Loucy (cell line): ENCODE measurements at regions not wholly inside any gene's neighbourhood (a gene's known extent, or its start where the extent isn't known, plus 50 kb on each side); places are given as distances from the start of the nearest gene placed in this dataset.
"Not testable (repeated sequence)": the region's sequence is repeated elsewhere in the genome, so short reads cannot be mapped to it uniquely, and the experiment has no call there.

Experiments used
- H2AFZ ChIP-seq: fragments of 200-600 bp; sonication (generic); 2 replicates; pipeline ENCODE4 v1.6.0; 2016; ENCODE audit warnings: antibody characterized with exemption, mild to moderate bottlenecking, low read length, moderate library complexity
- H3F3A ChIP-seq: fragments of 200-600 bp; 2 replicates; pipeline ENCODE4 v1.6.0; 2016; ENCODE audit warnings: antibody characterized with exemption, low read depth, mild to moderate bottlenecking
- H3K27me3 ChIP-seq: fragments of 200-600 bp; sonication (generic); 2 replicates; pipeline ENCODE4 v1.6.1; 2014; ENCODE audit warnings: low read length, mild to moderate bottlenecking; ENCODE audit not compliant: insufficient read depth, poor library complexity, severe bottlenecking
- H3K36me3 ChIP-seq: fragments of 200-600 bp; sonication (generic); 2 replicates; pipeline ENCODE4 v1.6.1; 2016; ENCODE audit warnings: low read length; ENCODE audit not compliant: insufficient read depth
- H3K4me1 ChIP-seq: fragments of 200-600 bp; sonication (generic); 2 replicates; pipeline ENCODE4 v1.5.1; 2014; ENCODE audit warnings: low read length, mild to moderate bottlenecking; ENCODE audit not compliant: insufficient read depth, poor library complexity, severe bottlenecking
- H3K4me2 ChIP-seq: fragments of 200-600 bp; sonication (generic); 2 replicates; pipeline ENCODE4 v1.6.0; 2014; ENCODE audit warnings: antibody characterized with exemption, low read length, low read depth, mild to moderate bottlenecking; ENCODE audit not compliant: poor library complexity, severe bottlenecking
- H3K4me3 ChIP-seq: fragments of 200-600 bp; sonication (generic); 2 replicates; pipeline ENCODE4 v1.5.1; 2014; ENCODE audit warnings: low read length, mild to moderate bottlenecking, mixed read lengths; ENCODE audit not compliant: poor library complexity, severe bottlenecking
- H3K79me2 ChIP-seq: fragments of 200-600 bp; sonication (generic); 2 replicates; pipeline ENCODE4 v1.6.1; 2014; ENCODE audit warnings: low read length; ENCODE audit not compliant: insufficient read depth
- H3K9ac ChIP-seq: fragments of 200-600 bp; sonication (generic); 2 replicates; pipeline ENCODE4 v1.6.0; 2014; ENCODE audit warnings: mild to moderate bottlenecking, low read depth, low read length, moderate library complexity; ENCODE audit not compliant: poor library complexity, severe bottlenecking
- H3K9me2 ChIP-seq: fragments of 200-600 bp; sonication (generic); replicated peaks from 2 replicates; pipeline ENCODE4 v1.6.1; 2016; ENCODE audit warnings: low read depth, low read length, mixed read lengths
- H3K9me3 ChIP-seq: fragments of 200-600 bp; sonication (generic); 2 replicates; pipeline ENCODE4 v1.6.1; 2014; ENCODE audit warnings: mild to moderate bottlenecking, antibody characterized with exemption, low read length, low read depth; ENCODE audit not compliant: insufficient read depth
- H4K20me1 ChIP-seq: fragments of 200-600 bp; sonication (generic); 2 replicates; pipeline ENCODE4 v1.6.0; 2014; ENCODE audit warnings: antibody characterized with exemption, low read length, mild to moderate bottlenecking; ENCODE audit not compliant: insufficient read depth, poor library complexity, severe bottlenecking
- EZH2phosphoT487 ChIP-seq: fragments of 200-600 bp; IDR thresholded peaks from 2 replicates; pipeline ENCODE4 v1.6.1; 2018; ENCODE audit warnings: antibody characterized with exemption, mild to moderate bottlenecking, moderate library complexity, borderline replicate concordance
- TF ChIP-seq, protein P1 (sequence below): fragments of 200-600 bp; sonication (generic); conservative IDR thresholded peaks from 2 replicates; pipeline ENCODE4 v1.5.1; 2014; ENCODE audit warnings: mild to moderate bottlenecking, antibody characterized with exemption, low read length

DNA sequence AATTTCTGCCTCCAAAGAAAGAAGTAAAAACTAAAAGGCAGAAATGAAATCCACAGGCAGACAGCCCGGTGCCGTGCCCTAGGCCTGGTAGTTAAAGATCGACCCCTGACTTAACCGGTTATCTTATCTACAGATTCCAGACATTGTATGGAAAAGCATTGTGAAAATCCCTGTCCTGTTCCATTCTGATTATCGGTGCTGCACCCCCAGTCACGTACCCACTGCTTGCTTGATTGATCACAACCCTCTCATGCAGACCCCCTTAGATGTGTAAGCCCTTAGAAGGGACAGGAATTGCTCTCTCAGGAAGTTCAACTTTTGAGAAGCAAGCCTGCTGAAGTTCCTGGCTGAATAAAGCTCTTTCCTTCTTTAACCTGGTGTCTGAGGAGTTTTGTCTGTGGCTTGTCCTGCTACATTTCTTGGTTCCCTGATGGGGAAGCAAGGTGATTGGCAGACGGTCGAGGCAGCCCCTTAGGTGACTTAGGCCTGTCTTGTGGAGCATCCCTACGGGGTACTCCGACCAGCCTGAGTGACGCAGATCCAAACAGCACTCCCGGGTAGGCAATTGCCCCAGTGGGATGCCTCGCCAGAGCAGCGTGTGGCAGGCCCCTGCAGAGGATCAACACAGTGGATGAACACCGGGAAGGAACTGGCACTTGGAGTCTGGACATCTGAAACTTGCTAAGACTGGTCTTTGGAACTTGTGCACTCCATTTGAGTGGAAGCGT, 111.2 kb upstream of the PPM1J start:
- no peaks in the 10 kb centered on the region for H3K27me3 ChIP-seq
- no peaks in the 10 kb centered on the region for H4K20me1 ChIP-seq
- H3K9ac ChIP-seq: no peak overlapping the region
- no peak overlapping the region for H2AFZ ChIP-seq
- H3K79me2 ChIP-seq: no peaks in the 10 kb centered on the region
- no peak overlapping the region for H3K4me2 ChIP-seq
- no peaks in the 10 kb centered on the region for H3K9me3 ChIP-seq
- H3K36me3 ChIP-seq: no peaks in the 10 kb centered on the region
- TF ChIP-seq, protein P1, sequence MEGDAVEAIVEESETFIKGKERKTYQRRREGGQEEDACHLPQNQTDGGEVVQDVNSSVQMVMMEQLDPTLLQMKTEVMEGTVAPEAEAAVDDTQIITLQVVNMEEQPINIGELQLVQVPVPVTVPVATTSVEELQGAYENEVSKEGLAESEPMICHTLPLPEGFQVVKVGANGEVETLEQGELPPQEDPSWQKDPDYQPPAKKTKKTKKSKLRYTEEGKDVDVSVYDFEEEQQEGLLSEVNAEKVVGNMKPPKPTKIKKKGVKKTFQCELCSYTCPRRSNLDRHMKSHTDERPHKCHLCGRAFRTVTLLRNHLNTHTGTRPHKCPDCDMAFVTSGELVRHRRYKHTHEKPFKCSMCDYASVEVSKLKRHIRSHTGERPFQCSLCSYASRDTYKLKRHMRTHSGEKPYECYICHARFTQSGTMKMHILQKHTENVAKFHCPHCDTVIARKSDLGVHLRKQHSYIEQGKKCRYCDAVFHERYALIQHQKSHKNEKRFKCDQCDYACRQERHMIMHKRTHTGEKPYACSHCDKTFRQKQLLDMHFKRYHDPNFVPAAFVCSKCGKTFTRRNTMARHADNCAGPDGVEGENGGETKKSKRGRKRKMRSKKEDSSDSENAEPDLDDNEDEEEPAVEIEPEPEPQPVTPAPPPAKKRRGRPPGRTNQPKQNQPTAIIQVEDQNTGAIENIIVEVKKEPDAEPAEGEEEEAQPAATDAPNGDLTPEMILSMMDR: no peak
- TF ChIP-seq EZH2phosphoT487: no peak
- no peaks in the 10 kb centered on the region for H3K4me1 ChIP-seq
- H3K4me3 ChIP-seq: no peak overlapping the region
- no peaks in the 10 kb centered on the region for H3K9me2 ChIP-seq
- no peaks in the 10 kb centered on the region for H3F3A ChIP-seq

DNA sequence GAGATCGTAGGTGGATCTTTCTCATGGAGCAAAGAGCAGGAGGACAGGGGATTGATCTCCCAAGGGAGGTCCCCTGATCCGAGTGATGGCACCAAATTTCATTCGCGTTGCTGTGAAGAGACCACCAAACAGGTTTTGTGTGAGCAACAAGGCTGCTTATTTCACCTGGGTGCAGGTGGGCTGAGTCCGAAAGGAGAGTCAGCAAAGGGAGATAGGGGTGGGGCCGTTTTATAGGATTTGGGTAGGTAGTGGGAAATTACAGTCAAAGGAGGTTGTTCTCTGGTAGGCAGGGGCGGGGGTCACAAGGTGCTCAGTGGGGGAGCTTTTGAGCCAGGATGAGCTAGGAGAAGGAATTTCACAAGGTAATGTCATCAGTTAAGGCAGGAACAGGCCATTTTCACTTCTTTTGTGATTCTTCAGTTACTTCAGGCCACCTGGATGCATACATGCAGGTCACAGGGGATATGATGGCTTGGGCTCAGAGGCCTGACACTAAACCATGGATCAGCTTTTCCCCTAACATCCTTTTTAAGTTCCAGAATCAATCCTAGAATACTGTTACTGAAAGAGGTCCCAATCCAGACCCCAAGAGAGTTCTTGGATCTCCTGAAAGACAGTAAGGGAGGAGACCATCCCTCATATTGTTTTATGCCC, 110.6 kb upstream of the PPM1J start:
- H4K20me1 ChIP-seq, H3K9me3 ChIP-seq, H3K4me2 ChIP-seq, H3K4me1 ChIP-seq, H3K9me2 ChIP-seq, H2AFZ ChIP-seq, H3K27me3 ChIP-seq, H3K4me3 ChIP-seq, H3K36me3 ChIP-seq, H3F3A ChIP-seq, H3K9ac ChIP-seq, H3K79me2 ChIP-seq: not testable (repeated sequence)

DNA sequence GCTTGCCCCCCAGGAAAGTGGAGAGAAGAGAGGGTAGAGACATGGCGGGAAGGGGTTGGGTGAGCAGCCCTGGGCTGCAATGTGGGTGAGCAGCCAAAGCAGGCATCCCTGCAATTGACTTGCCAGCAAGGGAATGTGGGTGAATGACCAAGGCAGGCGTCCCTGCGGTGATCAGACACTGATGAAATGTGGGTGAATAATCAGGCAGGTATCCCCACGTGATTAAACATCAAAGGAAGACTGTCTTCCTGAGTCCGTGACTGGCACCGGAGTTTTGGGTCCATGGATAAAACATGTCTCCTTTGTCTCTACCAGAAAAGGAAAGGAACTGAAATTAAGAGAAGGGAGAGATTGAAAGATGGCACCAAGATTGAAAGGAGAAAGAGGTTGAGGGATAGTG, 109.9 kb upstream of the PPM1J start:
- not testable (repeated sequence) for H4K20me1 ChIP-seq, H2AFZ ChIP-seq, H3K79me2 ChIP-seq, H3K4me3 ChIP-seq, H3K9me3 ChIP-seq, H3K27me3 ChIP-seq, H3K9me2 ChIP-seq, H3K9ac ChIP-seq, H3F3A ChIP-seq, H3K4me1 ChIP-seq, H3K36me3 ChIP-seq, H3K4me2 ChIP-seq

DNA sequence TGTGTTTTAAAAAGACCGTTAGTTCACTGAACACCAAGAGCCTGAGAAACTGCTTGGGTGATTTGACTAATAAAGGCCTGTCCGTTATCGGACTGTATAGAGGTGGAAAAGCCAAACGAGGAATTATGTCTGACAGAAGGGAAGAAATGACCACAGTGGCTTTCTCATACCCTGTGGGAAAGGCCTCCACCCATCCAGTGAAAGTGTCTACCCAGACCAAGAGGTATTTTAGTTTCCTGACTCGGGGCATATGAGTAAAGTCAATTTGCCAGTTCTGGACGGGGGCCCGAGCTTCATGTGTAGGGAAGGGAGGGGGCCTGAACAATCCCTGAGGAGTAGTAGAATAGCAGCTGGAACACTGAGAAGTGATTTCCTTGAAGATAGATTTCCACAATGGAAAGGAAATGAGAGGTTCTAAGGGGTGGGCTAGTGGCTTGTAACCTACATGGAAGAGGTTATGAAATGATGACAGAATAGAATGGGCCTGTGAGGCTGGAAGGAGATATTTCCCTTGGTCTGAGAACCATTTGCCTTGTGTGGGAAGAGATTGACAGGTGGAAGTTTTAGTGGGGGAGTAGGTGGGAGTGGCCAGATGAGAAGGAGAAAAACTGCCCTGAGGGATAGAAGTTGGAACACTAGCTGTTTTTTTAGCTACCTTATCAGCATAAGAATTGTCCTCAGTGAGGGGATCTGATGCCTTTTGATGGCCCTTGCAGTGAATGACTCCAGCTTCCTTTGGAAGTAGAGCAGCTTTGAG, 106.4 kb upstream of the PPM1J start:
- not testable (repeated sequence) for H3K27me3 ChIP-seq, H3F3A ChIP-seq, H3K9me3 ChIP-seq, H2AFZ ChIP-seq, H3K36me3 ChIP-seq, H4K20me1 ChIP-seq, H3K4me1 ChIP-seq, H3K4me3 ChIP-seq, H3K4me2 ChIP-seq, H3K79me2 ChIP-seq, H3K9ac ChIP-seq, H3K9me2 ChIP-seq
